A549 (cell line): ENCODE measurements at regions not wholly inside any gene's neighbourhood (a gene's known extent, or its start where the extent isn't known, plus 50 kb on each side); places are given as distances from the start of the nearest gene placed in this dataset.
A peak's percentile ranks its signal among the peaks of the same experiment; 100 is the strongest.

Experiments used
- ATAC-seq, 2 experiments: fragments of 200-7000 bp in 1 of 2; fragments of >200 bp in 1 of 2; cut with Nextera tagmentation in 1 of 2; cut with Tn5 transposase in 1 of 2; 3 replicates each; pipeline versions ENCODE4 v1.8.0 to v1.9.1; 2018 to 2020; ENCODE audit warnings: mild to moderate bottlenecking in 1 of 2, moderate library complexity in 1 of 2
- CTCF ChIA-PET: fragments of 300-600 bp; sonication (Branson Sonifier 250); formaldehyde crosslinking; extraction: SDS; loops from one replicate; lab custom pipeline; 2021; ENCODE audit warnings: antibody characterized with exemption, inconsistent platforms; lab: Yijun Ruan, JAX
- POLR2A ChIA-PET: fragments of 350-600 bp; formaldehyde crosslinking; extraction: SDS; loops from one replicate; lab custom pipeline; 2021; ENCODE audit warnings: antibody characterized with exemption, inconsistent platforms; lab: Yijun Ruan, JAX
- DNase-seq, 2 experiments: peaks; one replicate each; pipeline versions ENCODE4 v3.0.0 to v3.0.0-alpha.2; 2011 to 2016; ENCODE audit warnings: low read depth in 1 of 2, low spot score in 1 of 2
- FAIRE-seq: peaks from 2 replicates; lab custom pipeline; 2011; peaks lifted over from hg19 to GRCh38; lab: Jason Lieb, UNC
- H3K27ac ChIP-seq, 2 experiments: fragments of >200 bp; sonication (Bioruptor Twin); formaldehyde crosslinking; 3 replicates each; pipeline ENCODE4 v1.5.1; 2016 to 2017
- H3K4me1 ChIP-seq: fragments of >200 bp; sonication (Bioruptor Twin); formaldehyde crosslinking; 3 replicates; pipeline ENCODE4 v1.6.1; 2016
- H3K4me2 ChIP-seq: fragments of >200 bp; sonication (Bioruptor Twin); formaldehyde crosslinking; 3 replicates; pipeline ENCODE4 v1.6.1; 2016
- H3K4me3 ChIP-seq: fragments of >200 bp; sonication (Bioruptor Twin); formaldehyde crosslinking; 3 replicates; pipeline ENCODE4 v1.5.1; 2016
- H3K9me3 ChIP-seq: fragments of >200 bp; sonication (Bioruptor Twin); formaldehyde crosslinking; 3 replicates; pipeline ENCODE4 v1.6.1; 2016
- ATOH8 ChIP-seq: fragments of 250-450 bp; sonication (Bioruptor Pico); IDR thresholded peaks from 2 replicates; pipeline ENCODE4 v1.5.0; 2020; ENCODE audit warnings: low read depth, mild to moderate bottlenecking, moderate library complexity
- CEBPB ChIP-seq, 2 experiments: fragments of >200 bp in 1 of 2; sonication (Bioruptor Twin) in 1 of 2; formaldehyde crosslinking in 1 of 2; IDR thresholded peaks; 2 replicates each; pipeline ENCODE4 v1.6.1; 2012 to 2016
- CHD2 ChIP-seq: fragments of 150-350 bp; IDR thresholded peaks from 2 replicates; pipeline ENCODE4 v1.6.1; 2014; ENCODE audit warnings: low read length; ENCODE audit not compliant: partially characterized antibody
- ELK1 ChIP-seq: fragments of 150-350 bp; IDR thresholded peaks from 2 replicates; pipeline ENCODE4 v1.6.1; 2014; ENCODE audit warnings: low read depth, mild to moderate bottlenecking, low read length
- EP300 ChIP-seq, 2 experiments: fragments of >200 bp; sonication (Bioruptor Twin); formaldehyde crosslinking; IDR thresholded peaks; 2 replicates in 1 of 2; 3 replicates in 1 of 2; pipeline ENCODE4 v1.6.1; 2016 to 2017
- FOSB ChIP-seq: fragments of 250-450 bp; sonication (Bioruptor Pico); IDR thresholded peaks from 2 replicates; pipeline ENCODE4 v1.5.0; 2020; ENCODE audit warnings: mild to moderate bottlenecking, moderate library complexity
- FOXS1 ChIP-seq: fragments of 250-450 bp; sonication (Bioruptor Pico); IDR thresholded peaks from 2 replicates; pipeline ENCODE4 v1.5.0; 2020; ENCODE audit warnings: mild to moderate bottlenecking, moderate library complexity
- GATA3 ChIP-seq: IDR thresholded peaks from 2 replicates; pipeline ENCODE4 v1.6.1; 2012; ENCODE audit warnings: borderline replicate concordance
- HES2 ChIP-seq: fragments of >200 bp; sonication (Bioruptor Twin); formaldehyde crosslinking; IDR thresholded peaks from 2 replicates; pipeline ENCODE4 v1.6.1; 2016
- HMGXB4 ChIP-seq: fragments of 250-450 bp; sonication (Bioruptor Pico); IDR thresholded peaks from 2 replicates; pipeline ENCODE4 v1.5.0; 2021; ENCODE audit warnings: mild to moderate bottlenecking, moderate library complexity, borderline replicate concordance
- HOXB5 ChIP-seq: fragments of 250-450 bp; sonication (Bioruptor Pico); IDR thresholded peaks from 2 replicates; pipeline ENCODE4 v1.5.0; 2020; ENCODE audit warnings: mild to moderate bottlenecking, moderate library complexity
- KDM1A ChIP-seq: fragments of 200-600 bp; sonication (generic); IDR thresholded peaks from 2 replicates; pipeline ENCODE4 v1.6.1; 2016; ENCODE audit warnings: low read depth, mild to moderate bottlenecking
- MAFK ChIP-seq: fragments of 450-650 bp; IDR thresholded peaks from 2 replicates; pipeline ENCODE4 v1.6.1; 2014; ENCODE audit not compliant: partially characterized antibody
- MAZ ChIP-seq: fragments of 150-350 bp; IDR thresholded peaks from 2 replicates; pipeline ENCODE4 v1.6.1; 2014; ENCODE audit warnings: antibody characterized with exemption, low read depth, low read length, borderline replicate concordance
- MYC ChIP-seq: IDR thresholded peaks from 2 replicates; pipeline ENCODE4 v1.6.1; 2012; ENCODE audit warnings: mild to moderate bottlenecking, inconsistent platforms, low read length, improper control_type of control experiment, borderline replicate concordance
- NR3C1 ChIP-seq: fragments of >200 bp; sonication (Bioruptor Twin); formaldehyde crosslinking; IDR thresholded peaks from 3 replicates; pipeline ENCODE4 v1.6.1; 2017
- POLR2A ChIP-seq: IDR thresholded peaks from 2 replicates; pipeline ENCODE4 v1.6.1; 2012; ENCODE audit warnings: mild to moderate bottlenecking, low read length
- POLR2AphosphoS2 ChIP-seq: conservative IDR thresholded peaks from 2 replicates; pipeline ENCODE4 v1.6.1; 2012; ENCODE audit warnings: low read length, improper control_type of control experiment, inconsistent platforms
- RFX5 ChIP-seq: fragments of 450-650 bp; IDR thresholded peaks from 2 replicates; pipeline ENCODE4 v1.7.1; 2014; ENCODE audit warnings: antibody characterized with exemption, mild to moderate bottlenecking, moderate library complexity
- SMC3 ChIP-seq: fragments of >200 bp; sonication (Bioruptor Twin); formaldehyde crosslinking; IDR thresholded peaks from 3 replicates; pipeline ENCODE4 v1.6.1; 2018; ENCODE audit warnings: inconsistent platforms
- SREBF2 ChIP-seq: fragments of 450-650 bp; IDR thresholded peaks from 2 replicates; pipeline ENCODE4 v1.6.1; 2014; ENCODE audit warnings: mild to moderate bottlenecking, moderate library complexity
- ZC3H11A ChIP-seq: fragments of 450-650 bp; IDR thresholded peaks from 2 replicates; pipeline ENCODE4 v1.6.1; 2014; ENCODE audit warnings: antibody characterized with exemption, mild to moderate bottlenecking
- ZFP36 ChIP-seq: fragments of 450-650 bp; IDR thresholded peaks from 2 replicates; pipeline ENCODE4 v1.6.1; 2014; ENCODE audit warnings: borderline replicate concordance; ENCODE audit not compliant: partially characterized antibody
- ZNF302 ChIP-seq: fragments of 250-450 bp; sonication (Bioruptor Pico); IDR thresholded peaks from 2 replicates; pipeline ENCODE4 v1.9.0; 2021; ENCODE audit warnings: inconsistent platforms, mild to moderate bottlenecking, moderate library complexity
- WGBS: methylation state at CpG from one replicate; pipeline ENCODE4 v1.1.6; 2017; ENCODE audit errors: missing lambda C conversion rate; 5-methylcytosine and 5-hydroxymethylcytosine counted together
- TF ChIP-seq, protein P1 (sequence below): IDR thresholded peaks from 2 replicates; pipeline ENCODE4 v1.6.1; 2012

- TF ChIP-seq ATOH8 (CRISPR knock-in tag) (no peak), RFX5 (no peak), MYC (no peak), SMC3 (peak; percentile 40), ZNF302 (CRISPR knock-in tag) (no peak), POLR2A (no peak), NR3C1 (no peak), EP300 (IDR thresholded peaks at IDR 0.05) (peak; percentile 31 to 32; a peak in 1 of 5 replicates), ZFP36 (no peak), FOXS1 (CRISPR knock-in tag) (no peak), ELK1 (no peak), HOXB5 (CRISPR knock-in tag) (no peak), CEBPB (IDR thresholded peaks at IDR 0.05) (peak; percentile 71 to 89; a peak in 3 of 4 replicates), ZC3H11A (no peak), KDM1A (no peak)
- TF ChIP-seq, protein P1, sequence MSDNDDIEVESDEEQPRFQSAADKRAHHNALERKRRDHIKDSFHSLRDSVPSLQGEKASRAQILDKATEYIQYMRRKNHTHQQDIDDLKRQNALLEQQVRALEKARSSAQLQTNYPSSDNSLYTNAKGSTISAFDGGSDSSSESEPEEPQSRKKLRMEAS = 0 out of 2 replicates have a peak, but pooled peaks have one; percentile 15
- TF ChIP-seq, all 56 proteins: peak for 10
Measured at GRCh38 chr20:10924644-10925201, 250.9 kb upstream of the JAG1 start (continued).

- DNase-seq (no peak), FAIRE-seq (peak; percentile 81), ATAC-seq (no peak)
- 71% methylated on average over 3 of the region's 3 CpGs for WGBS
- Histone ChIP-seq H3K27ac (peak overlapping the region; percentile 32 to 81; a peak in 3 of 6 replicates), H3K4me1 (peaks cover 60% of the 10 kb centered on the region), H3K9me3 (peaks cover 5% of the 10 kb centered on the region; the same call in 1 of the 3 replicates), H3K4me2 (no peak overlapping the region), H3K4me3 (no peak overlapping the region)
- ChIA-PET CTCF (interaction anchor here (0.9 to 2.1 kb wide), 3 partner anchors 11 to 61 kb away, joined by 3 to 5 read pairs (median 4); no protein-coding TSS in a partner anchor), POLR2A (no interaction called here)
- TF ChIP-seq MAFK = no peak
Measured at GRCh38 chr20:10925767-10926166, 252.0 kb upstream of the JAG1 start.

DNA sequence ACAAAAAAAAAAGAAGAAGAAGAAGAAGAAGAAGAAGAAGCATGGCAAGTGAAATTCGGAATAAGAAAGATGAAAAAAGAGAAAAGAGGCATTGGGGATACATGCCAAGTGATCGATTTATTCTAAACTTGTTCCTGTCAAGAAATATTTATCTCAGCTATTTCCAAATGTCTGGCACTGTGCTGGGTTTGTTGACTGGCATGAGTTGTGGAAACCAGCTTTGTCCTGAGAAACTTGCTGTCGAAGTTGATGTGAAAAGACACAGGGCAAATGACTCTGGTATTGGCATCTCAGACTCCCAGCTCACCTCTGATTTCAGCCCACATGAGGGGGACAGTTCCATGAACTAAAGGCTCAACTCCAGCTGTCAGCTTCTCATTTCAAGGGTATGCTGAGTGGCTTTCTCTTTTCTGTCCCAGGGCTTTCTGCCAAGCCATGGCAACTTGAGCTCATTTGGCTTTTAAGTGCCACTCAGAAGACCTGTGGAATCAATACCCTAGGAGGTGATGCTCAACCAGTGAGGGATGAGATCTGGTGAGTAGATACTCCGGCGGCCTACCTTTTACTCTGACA is 253.3 kb upstream of the JAG1 start:
- ATAC-seq (no peak), FAIRE-seq (peak; percentile 63), DNase-seq (no peak)
- peaks cover 5% of the 10 kb centered on the region; the same call in 1 of the 3 replicates for H3K9me3 ChIP-seq
- TF ChIP-seq POLR2AphosphoS2 (no peak), GATA3 (no peak), FOSB (CRISPR knock-in tag) (no peak), ATOH8 (CRISPR knock-in tag) (no peak), ZC3H11A (no peak), RFX5 (no peak), MYC (no peak), NR3C1 (no peak), MAZ (no peak), SREBF2 (no peak), CHD2 (no peak), HMGXB4 (CRISPR knock-in tag) (no peak), HES2 (no peak)
- no peak overlapping the region for H3K4me3 ChIP-seq
- H3K4me2 ChIP-seq = no peak overlapping the region
- H3K27ac ChIP-seq = peak overlapping the region in 1 of 2 experiments; percentile 30; a peak in 2 of 6 replicates
- ChIA-PET CTCF (interaction anchor here (0.8 to 1.4 kb wide), 6 partner anchors 8 to 60 kb away, joined by 3 to 4 read pairs (median 3); no protein-coding TSS in a partner anchor), POLR2A (no interaction called here)
- H3K4me1 ChIP-seq = peaks cover 51% of the 10 kb centered on the region
- WGBS = 80% methylated on average over 5 of the region's 5 CpGs
